HEK293T (cell line): ENCODE measurements at regions not wholly inside any gene's neighbourhood (a gene's known extent, or its start where the extent isn't known, plus 50 kb on each side); places are given as distances from the start of the nearest gene placed in this dataset.

Experiments used
- BHLHE40 ChIP-seq: fragments of 450-650 bp; IDR thresholded peaks from 2 replicates; pipeline ENCODE4 v1.6.1; 2016; ENCODE audit warnings: mild to moderate bottlenecking, moderate library complexity, borderline replicate concordance
- HDGF ChIP-seq: fragments of 450-650 bp; IDR thresholded peaks from 2 replicates; pipeline ENCODE4 v1.6.1; 2017; ENCODE audit warnings: antibody characterized with exemption, borderline replicate concordance
- NFRKB ChIP-seq: fragments of 450-650 bp; IDR thresholded peaks from 2 replicates; pipeline ENCODE4 v1.6.1; 2016; ENCODE audit warnings: mild to moderate bottlenecking, moderate library complexity
- SP1 ChIP-seq: fragments of 450-650 bp; IDR thresholded peaks from 2 replicates; pipeline ENCODE4 v1.6.1; 2017
- TF ChIP-seq, protein P1 (sequence below): fragments of 450-650 bp; IDR thresholded peaks from 2 replicates; pipeline ENCODE4 v1.6.1; 2016

DNA sequence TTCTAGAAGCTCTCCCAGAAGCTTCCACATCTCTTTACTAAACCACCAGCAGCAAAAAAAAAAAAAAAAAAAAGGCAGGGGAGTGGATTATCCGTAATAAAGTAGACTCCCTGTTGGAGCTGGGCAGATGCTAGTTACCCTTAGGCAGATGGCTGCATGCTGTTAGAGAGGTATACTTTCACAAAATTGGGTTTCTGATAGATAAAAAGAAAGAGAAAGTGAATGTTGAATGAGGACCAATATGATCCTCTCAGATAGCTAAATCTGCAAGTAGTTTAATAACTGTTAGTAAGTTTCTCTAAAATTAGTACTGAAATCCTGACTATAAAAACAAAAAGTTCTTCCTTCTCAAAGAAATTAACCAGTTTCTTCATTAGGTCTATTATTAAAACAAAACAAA, 195.4 kb downstream of the ANAPC10 start:
- TF ChIP-seq HDGF (no peak), SP1 (no peak), NFRKB (no peak), BHLHE40 (no peak)
- TF ChIP-seq, protein P1, sequence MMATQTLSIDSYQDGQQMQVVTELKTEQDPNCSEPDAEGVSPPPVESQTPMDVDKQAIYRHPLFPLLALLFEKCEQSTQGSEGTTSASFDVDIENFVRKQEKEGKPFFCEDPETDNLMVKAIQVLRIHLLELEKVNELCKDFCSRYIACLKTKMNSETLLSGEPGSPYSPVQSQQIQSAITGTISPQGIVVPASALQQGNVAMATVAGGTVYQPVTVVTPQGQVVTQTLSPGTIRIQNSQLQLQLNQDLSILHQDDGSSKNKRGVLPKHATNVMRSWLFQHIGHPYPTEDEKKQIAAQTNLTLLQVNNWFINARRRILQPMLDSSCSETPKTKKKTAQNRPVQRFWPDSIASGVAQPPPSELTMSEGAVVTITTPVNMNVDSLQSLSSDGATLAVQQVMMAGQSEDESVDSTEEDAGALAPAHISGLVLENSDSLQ = no peak
